ENCODE measurements at regions not wholly inside any gene's neighbourhood (a gene's known extent, or its start where the extent isn't known, plus 50 kb on each side); places are given as distances from the start of the nearest gene placed in this dataset.

DNA sequence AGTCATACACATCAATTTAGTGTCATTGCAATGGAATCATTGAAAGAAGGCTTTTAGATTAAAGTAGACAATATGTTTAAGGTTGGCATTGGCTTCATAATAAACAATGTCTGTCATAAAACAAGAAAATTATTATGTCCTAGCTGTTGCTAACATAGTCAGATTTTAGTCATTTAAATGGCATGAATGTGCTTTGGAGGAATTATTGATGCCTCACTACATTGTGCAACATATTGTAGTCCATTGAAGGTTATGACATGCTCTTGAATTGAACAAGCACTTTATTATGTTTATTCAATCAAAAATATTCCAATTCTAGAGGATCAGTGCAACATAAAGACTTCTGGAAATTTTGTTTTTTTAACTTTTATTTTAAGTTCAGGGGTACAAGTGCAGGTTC lies 489.8 kb upstream of the AMOT start:
- H3K9me3 Mint-ChIP-seq, result peaks cover 0 to 5% (median 0%) of the 10 kb centered on the region in 7 donors

DNA sequence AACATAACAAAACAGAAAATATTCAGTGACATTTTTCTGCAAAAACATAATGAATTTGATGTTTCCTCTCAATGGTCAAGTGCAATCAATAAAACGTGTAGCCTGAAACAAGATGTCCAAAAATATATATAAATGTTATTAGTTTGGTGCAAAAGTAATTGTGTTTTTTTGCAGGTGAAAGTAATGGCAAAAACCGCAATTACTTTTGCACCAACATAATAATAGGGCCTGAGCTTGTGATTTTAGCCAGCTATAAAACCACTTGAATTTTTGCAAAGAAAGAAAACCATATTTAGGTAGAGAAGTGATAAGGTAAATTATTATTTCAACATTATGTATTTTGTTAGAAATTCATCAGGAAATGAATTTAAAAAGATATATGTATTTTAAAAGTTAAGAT lies 475.3 kb upstream of the AMOT start:
- Mint-ChIP-seq H3K4me3 (no peak overlapping the region), H3K27me3 (no peaks in the 10 kb centered on the region), H3K27ac (no peak overlapping the region), H3K4me1 (no peaks in the 10 kb centered on the region), H3K36me3 (no peaks in the 10 kb centered on the region), H3K9me3 (peaks cover 0 to 2% (median 0%) of the 10 kb centered on the region in 7 donors)
- ATAC-seq (ENCODE audit: low read depth in 2 of 2), result no peak
- no peak for DNase-seq

More for the DNA sequence above, 489.8 kb upstream of the AMOT start:
- DNase-seq (no peak), ATAC-seq (ENCODE audit: low read depth in 2 of 2) (no peak)
- Mint-ChIP-seq H3K36me3 (no peaks in the 10 kb centered on the region), H3K4me3 (no peak overlapping the region), H3K4me1 (no peaks in the 10 kb centered on the region), H3K27ac (no peak overlapping the region), H3K27me3 (no peaks in the 10 kb centered on the region)

GRCh38 chrX:113305496-113305895 lies 464.9 kb upstream of the AMOT start:
- no peak overlapping the region for H3K27ac Mint-ChIP-seq
- DNase-seq (no peak), ATAC-seq (ENCODE audit: low read depth in 2 of 2) (no peak)
- no peaks in the 10 kb centered on the region for H3K36me3 Mint-ChIP-seq
- H3K9me3 Mint-ChIP-seq, result peaks cover 2 to 10% (median 6%) of the 10 kb centered on the region in 7 donors
- no peak overlapping the region for H3K4me3 Mint-ChIP-seq
- no peaks in the 10 kb centered on the region for H3K4me1 Mint-ChIP-seq
- H3K27me3 Mint-ChIP-seq, result peaks cover 0 to 8% (median 0%) of the 10 kb centered on the region in 3 donors

DNA sequence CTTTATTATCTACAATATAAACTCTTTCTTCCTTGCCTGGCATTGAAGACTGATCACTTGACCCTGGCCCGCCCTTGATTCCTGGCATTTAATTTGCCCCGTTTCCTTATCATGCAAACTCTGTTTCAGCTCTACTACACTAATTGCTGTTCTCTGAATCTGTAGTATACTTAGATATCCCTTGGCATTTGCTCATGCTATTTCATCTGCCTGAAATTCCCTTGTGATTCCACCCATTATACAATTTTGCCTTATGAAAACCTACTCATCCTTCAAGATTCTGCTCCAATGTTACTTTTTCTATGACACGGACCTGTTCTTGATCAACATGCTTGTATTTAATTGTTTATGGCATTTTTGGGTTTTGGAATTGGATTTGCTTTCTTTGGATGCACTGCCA lies 459.9 kb upstream of the AMOT start:
- H3K4me1 Mint-ChIP-seq, result peaks cover 0 to 6% (median 0%) of the 10 kb centered on the region in 3 donors
- peaks cover 0 to 7% (median 2%) of the 10 kb centered on the region in 7 donors for H3K9me3 Mint-ChIP-seq
- no peak overlapping the region for H3K4me3 Mint-ChIP-seq
- ATAC-seq (ENCODE audit: low read depth in 2 of 2) (no peak), DNase-seq (no peak)
- peaks cover 0 to 4% of the 10 kb centered on the region in 2 donors for H3K36me3 Mint-ChIP-seq
- peaks cover 0 to 8% (median 0%) of the 10 kb centered on the region in 3 donors for H3K27me3 Mint-ChIP-seq
- peak overlapping the region in 1 of 6 donors; percentile 29 for H3K27ac Mint-ChIP-seq

GRCh38 chrX:113297437-113297836 lies 456.8 kb upstream of the AMOT start:
- H3K27ac Mint-ChIP-seq, result no peak overlapping the region

DNA sequence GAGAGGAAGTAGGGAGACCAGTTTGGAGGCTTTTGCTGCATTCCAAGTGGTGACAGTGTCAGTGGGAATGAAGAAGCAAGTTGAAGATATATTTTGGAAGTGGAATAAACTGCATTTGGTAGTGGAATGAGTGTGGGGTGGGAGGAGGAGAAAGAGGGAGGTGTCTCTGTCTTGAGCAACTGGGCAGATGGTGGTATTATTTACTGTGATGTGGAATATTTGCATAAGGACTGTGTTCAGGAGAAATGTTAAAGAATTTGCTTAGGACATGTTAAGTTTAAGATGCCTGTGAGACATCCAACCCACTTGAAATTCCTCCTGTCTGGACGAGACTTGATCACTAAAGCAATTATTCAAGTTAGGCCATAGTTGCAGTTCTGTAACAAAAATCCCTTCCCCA lies 448.9 kb upstream of the AMOT start:
- DNase-seq (no peak), ATAC-seq (ENCODE audit: low read depth in 2 of 2) (no peak)
- no peaks in the 10 kb centered on the region for H3K36me3 Mint-ChIP-seq

More at GRCh38 chrX:113297437-113297836, 456.8 kb upstream of the AMOT start:
- peaks cover 0 to 7% (median 2%) of the 10 kb centered on the region in 7 donors for H3K9me3 Mint-ChIP-seq
- no peaks in the 10 kb centered on the region for H3K27me3 Mint-ChIP-seq
- ATAC-seq (ENCODE audit: low read depth in 2 of 2), result no peak
- H3K4me3 Mint-ChIP-seq, result no peak overlapping the region
- DNase-seq, result no peak
- peaks cover 0 to 4% of the 10 kb centered on the region in 2 donors for H3K36me3 Mint-ChIP-seq
- peaks cover 0 to 6% (median 0%) of the 10 kb centered on the region in 3 donors for H3K4me1 Mint-ChIP-seq

DNA sequence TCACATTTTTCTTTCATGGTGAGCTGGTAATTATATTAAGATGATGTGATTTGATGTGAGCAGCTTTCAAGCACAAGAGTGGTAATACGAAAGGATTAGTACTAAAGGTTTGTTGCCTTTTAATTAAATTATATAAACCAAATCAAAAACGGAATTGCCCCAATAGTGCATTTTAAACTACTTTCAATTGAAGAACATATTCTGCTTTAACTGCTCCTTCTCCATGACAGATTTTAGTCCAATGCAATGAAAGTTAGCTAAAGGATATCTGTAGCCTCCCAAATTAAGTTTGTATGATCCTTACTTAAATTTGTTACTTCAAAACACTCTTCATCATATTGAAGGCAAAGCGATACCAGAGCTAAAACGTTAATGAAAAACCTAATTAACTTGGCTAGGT lies 447.1 kb upstream of the AMOT start:
- Mint-ChIP-seq H3K27ac (no peak overlapping the region), H3K9me3 (no peaks in the 10 kb centered on the region), H3K36me3 (no peaks in the 10 kb centered on the region), H3K4me1 (no peaks in the 10 kb centered on the region), H3K4me3 (no peak overlapping the region), H3K27me3 (no peaks in the 10 kb centered on the region)
- DNase-seq (no peak), ATAC-seq (ENCODE audit: low read depth in 2 of 2) (no peak)

More for the DNA sequence above, 448.9 kb upstream of the AMOT start:
- Mint-ChIP-seq H3K27me3 (no peaks in the 10 kb centered on the region), H3K4me1 (no peaks in the 10 kb centered on the region), H3K9me3 (no peaks in the 10 kb centered on the region), H3K4me3 (no peak overlapping the region), H3K27ac (no peak overlapping the region)

GRCh38 chrX:113275804-113276203 lies 435.2 kb upstream of the AMOT start:
- Mint-ChIP-seq H3K4me1 (no peaks in the 10 kb centered on the region), H3K36me3 (no peaks in the 10 kb centered on the region), H3K9me3 (peaks cover 0 to 4% (median 0%) of the 10 kb centered on the region in 7 donors), H3K27ac (no peak overlapping the region), H3K27me3 (peaks cover 0 to under 1% (median 0%) of the 10 kb centered on the region in 3 donors), H3K4me3 (no peak overlapping the region)
- no peak for DNase-seq
- ATAC-seq (ENCODE audit: low read depth in 2 of 2), result no peak

DNA sequence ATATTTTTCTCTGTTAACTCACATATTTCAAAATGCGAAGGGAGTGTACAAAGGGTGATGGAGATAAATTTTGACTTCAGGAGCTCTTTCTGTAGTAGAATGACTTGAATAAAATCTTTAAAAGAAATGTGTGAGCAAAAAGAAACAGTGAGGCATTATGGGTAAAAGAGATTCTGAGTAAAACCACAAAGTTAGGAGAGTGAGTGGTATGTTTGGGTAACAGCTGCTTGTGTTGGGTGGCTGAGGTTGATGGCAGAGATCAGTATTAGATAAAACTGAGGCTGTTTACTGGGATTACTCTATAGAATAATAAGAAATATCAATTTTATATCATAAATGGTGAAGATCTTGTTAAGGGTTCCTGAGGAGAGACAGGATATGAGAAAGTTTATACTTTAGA lies 434.2 kb upstream of the AMOT start:
- H3K4me1 Mint-ChIP-seq, result no peaks in the 10 kb centered on the region
- ATAC-seq (ENCODE audit: low read depth in 2 of 2), result no peak
- no peaks in the 10 kb centered on the region for H3K27me3 Mint-ChIP-seq
- no peak overlapping the region for H3K4me3 Mint-ChIP-seq
- H3K27ac Mint-ChIP-seq, result peak overlapping the region in 1 of 6 donors; percentile 28
- no peak for DNase-seq
- no peaks in the 10 kb centered on the region for H3K36me3 Mint-ChIP-seq
- H3K9me3 Mint-ChIP-seq, result peaks cover 0 to 4% (median 0%) of the 10 kb centered on the region in 7 donors

- no peak overlapping the region for H3K4me3 Mint-ChIP-seq
- no peak for DNase-seq
- H3K27ac Mint-ChIP-seq, result no peak overlapping the region
- peaks cover 0 to 4% (median 0%) of the 10 kb centered on the region in 7 donors for H3K9me3 Mint-ChIP-seq
- H3K4me1 Mint-ChIP-seq, result no peaks in the 10 kb centered on the region
- H3K36me3 Mint-ChIP-seq, result no peaks in the 10 kb centered on the region
- no peaks in the 10 kb centered on the region for H3K27me3 Mint-ChIP-seq
- ATAC-seq (ENCODE audit: low read depth in 2 of 2), result no peak
Observed at GRCh38 chrX:113274345-113274744, 433.7 kb upstream of the AMOT start.

GRCh38 chrX:113269203-113269602 lies 428.6 kb upstream of the AMOT start:
- Mint-ChIP-seq H3K4me1 (no peaks in the 10 kb centered on the region), H3K9me3 (peaks cover 0 to 2% (median 0%) of the 10 kb centered on the region in 7 donors), H3K4me3 (no peak overlapping the region), H3K27ac (no peak overlapping the region), H3K36me3 (no peaks in the 10 kb centered on the region), H3K27me3 (no peaks in the 10 kb centered on the region)
- no peak for ATAC-seq (ENCODE audit: low read depth in 2 of 2)
- no peak for DNase-seq

DNA sequence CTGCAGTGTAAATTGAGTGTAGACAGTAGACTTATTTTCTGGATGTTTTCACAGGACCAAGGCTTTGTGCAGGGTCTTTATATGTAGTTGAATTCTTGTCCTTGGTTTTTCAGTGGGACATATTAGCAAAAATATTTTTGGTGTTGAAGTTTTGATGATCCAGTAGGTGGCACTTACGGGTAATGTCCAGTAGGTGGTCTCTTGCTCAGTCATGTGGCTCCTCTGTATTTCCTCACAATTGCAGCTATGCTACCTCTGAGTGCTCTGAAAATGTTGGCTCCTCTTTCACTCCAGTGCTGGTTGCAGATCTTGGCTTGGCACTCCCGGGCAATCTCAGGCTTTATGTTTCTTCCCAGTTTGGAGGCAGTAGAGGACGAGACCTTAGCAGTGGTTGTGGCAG lies 419.8 kb upstream of the AMOT start:
- no peak overlapping the region for H3K4me3 Mint-ChIP-seq
- no peaks in the 10 kb centered on the region for H3K4me1 Mint-ChIP-seq
- H3K27ac Mint-ChIP-seq, result no peak overlapping the region
- no peak for ATAC-seq (ENCODE audit: low read depth in 2 of 2)
- H3K9me3 Mint-ChIP-seq, result peaks cover 0 to 4% (median 0%) of the 10 kb centered on the region in 7 donors
- no peaks in the 10 kb centered on the region for H3K36me3 Mint-ChIP-seq
- no peaks in the 10 kb centered on the region for H3K27me3 Mint-ChIP-seq
- no peak for DNase-seq

DNA sequence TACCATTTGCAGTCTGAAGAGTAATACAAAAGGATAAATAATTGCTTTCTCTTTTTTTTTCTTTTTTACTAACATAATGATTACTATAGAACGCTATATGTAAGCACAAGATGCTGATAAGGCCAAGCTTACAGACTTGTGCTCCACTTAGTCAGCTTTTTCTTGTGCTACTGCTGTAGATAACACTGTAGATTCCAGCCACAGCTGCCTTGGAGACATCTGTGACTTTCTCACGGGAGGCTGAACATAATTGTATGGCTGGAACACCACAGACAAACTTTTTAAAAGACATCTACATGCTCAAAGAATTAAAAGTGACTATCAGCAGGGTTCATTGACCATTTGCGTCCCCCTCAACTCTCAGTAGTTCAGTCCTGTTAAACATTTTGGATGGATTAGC lies 381.7 kb upstream of the AMOT start:
- Mint-ChIP-seq H3K27me3 (no peaks in the 10 kb centered on the region), H3K4me3 (no peak overlapping the region), H3K27ac (no peak overlapping the region), H3K36me3 (peaks cover 0 to 3% of the 10 kb centered on the region in 2 donors), H3K9me3 (peaks cover 0 to 10% (median 2%) of the 10 kb centered on the region in 7 donors), H3K4me1 (no peaks in the 10 kb centered on the region)
- ATAC-seq (ENCODE audit: low read depth in 2 of 2), result no peak
- DNase-seq, result no peak

DNA sequence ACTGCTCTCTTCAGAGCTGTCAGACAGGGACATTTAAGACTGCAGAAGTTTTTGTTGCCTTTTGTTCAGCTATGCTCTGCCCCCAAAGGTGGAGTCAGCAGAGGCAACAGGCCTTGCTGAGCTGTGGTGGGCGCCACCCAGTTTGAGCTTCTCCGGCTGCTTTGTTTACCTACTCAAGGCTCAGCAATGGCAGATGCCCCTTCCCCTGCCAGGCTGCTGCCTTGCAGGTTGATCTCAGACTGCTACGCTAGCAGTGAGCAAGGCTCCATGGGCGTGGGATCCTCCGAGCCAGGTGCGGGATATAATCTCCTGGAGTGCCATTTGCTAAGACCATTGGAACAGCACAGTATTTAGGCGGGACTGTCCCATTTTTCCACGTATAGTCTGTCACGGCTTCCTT lies 371.4 kb upstream of the AMOT start:
- no peak overlapping the region for H3K4me3 Mint-ChIP-seq
- H3K9me3 Mint-ChIP-seq, result peaks cover 0 to 13% (median 7%) of the 10 kb centered on the region in 7 donors
- DNase-seq, result no peak
- H3K4me1 Mint-ChIP-seq, result no peaks in the 10 kb centered on the region
- H3K27ac Mint-ChIP-seq, result no peak overlapping the region
- H3K36me3 Mint-ChIP-seq, result no peaks in the 10 kb centered on the region
- ATAC-seq (ENCODE audit: low read depth in 2 of 2), result no peak
- H3K27me3 Mint-ChIP-seq, result no peaks in the 10 kb centered on the region

DNA sequence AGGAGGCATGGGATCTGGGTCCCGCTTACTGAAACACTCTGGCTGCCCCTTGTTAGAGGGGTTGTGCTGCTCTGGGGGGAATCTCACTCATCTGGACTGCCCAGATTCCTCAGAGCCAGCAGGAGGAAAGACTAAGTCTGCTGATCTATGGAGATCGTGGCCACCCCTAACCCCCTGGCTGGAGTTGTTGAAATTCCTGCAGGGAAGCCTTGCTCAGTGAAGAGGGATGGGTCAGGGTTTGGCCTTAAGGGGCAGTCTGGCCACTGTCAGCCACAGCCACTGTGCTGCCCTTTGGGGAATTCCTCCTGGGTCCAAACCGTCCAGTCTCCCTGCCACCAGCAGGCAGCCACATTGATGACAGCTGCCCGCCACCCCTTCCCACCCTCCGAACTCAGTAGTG lies 362.0 kb upstream of the AMOT start:
- ATAC-seq (ENCODE audit: low read depth in 2 of 2) (no peak), DNase-seq (no peak)
- Mint-ChIP-seq H3K4me3 (no peak overlapping the region), H3K9me3 (peaks cover 0 to 26% (median 13%) of the 10 kb centered on the region in 7 donors), H3K27ac (no peak overlapping the region), H3K27me3 (no peaks in the 10 kb centered on the region), H3K36me3 (no peaks in the 10 kb centered on the region), H3K4me1 (no peaks in the 10 kb centered on the region)
